Stimulated activated naive CD4-positive, alpha-beta T cell treated with Interleukin-2 at 50 U/mL for 16 hours (primary cell): ENCODE measurements at regions not wholly inside any gene's neighbourhood (a gene's known extent, or its start where the extent isn't known, plus 50 kb on each side); places are given as distances from the start of the nearest gene placed in this dataset.

Experiments
- DNase-seq: peaks from one replicate; lab custom pipeline; 2025; lab: John Stamatoyannopoulos, UW

GRCh38 chr18:78069784-78070664, 820.4 kb downstream of the GALR1 start:
- no peak for DNase-seq

GRCh38 chr18:78071166-78071710, 821.6 kb downstream of the GALR1 start:
- DNase-seq, result no peak

GRCh38 chr18:78071776-78072175, 822.1 kb downstream of the GALR1 start:
- DNase-seq, result no peak

- no peak for DNase-seq
Measured at GRCh38 chr18:78072375-78072774, 822.7 kb downstream of the GALR1 start.

- no peak for DNase-seq
Measured at GRCh38 chr18:78073275-78073674, 823.6 kb downstream of the GALR1 start.

- DNase-seq, result no peak
Measured at GRCh38 chr18:78074400-78075020, 824.9 kb downstream of the GALR1 start.

GRCh38 chr18:78080081-78080480, 830.4 kb downstream of the GALR1 start:
- no peak for DNase-seq

- DNase-seq, result no peak
Measured at GRCh38 chr18:78080761-78081160, 831.1 kb downstream of the GALR1 start.

- no peak for DNase-seq
Measured at GRCh38 chr18:78082816-78083215, 833.2 kb downstream of the GALR1 start.

GRCh38 chr18:78085241-78086185, 835.9 kb downstream of the GALR1 start:
- DNase-seq, result no peak

GRCh38 chr18:78086931-78087330, 837.3 kb downstream of the GALR1 start:
- no peak for DNase-seq

- no peak for DNase-seq
Measured at GRCh38 chr18:78087338-78087737, 837.7 kb downstream of the GALR1 start.

- DNase-seq, result no peak
Measured at GRCh38 chr18:78090584-78090983, 840.9 kb downstream of the GALR1 start.

GRCh38 chr18:78092901-78093300, 843.3 kb downstream of the GALR1 start:
- DNase-seq, result no peak

GRCh38 chr18:78099979-78100588, 850.4 kb downstream of the GALR1 start:
- DNase-seq, result no peak

- no peak for DNase-seq
Measured at GRCh38 chr18:78101091-78101490, 851.4 kb downstream of the GALR1 start.

GRCh38 chr18:78102135-78102534, 852.5 kb downstream of the GALR1 start:
- DNase-seq, result no peak

GRCh38 chr18:78105611-78106010, 856.0 kb downstream of the GALR1 start:
- DNase-seq, result no peak

GRCh38 chr18:78106946-78107345, 857.3 kb downstream of the GALR1 start:
- no peak for DNase-seq

GRCh38 chr18:78107363-78107762, 857.7 kb downstream of the GALR1 start:
- no peak for DNase-seq

GRCh38 chr18:78108554-78108953, 858.9 kb downstream of the GALR1 start:
- DNase-seq, result no peak
